Ovary (tissue), 7 donors: ENCODE measurements at regions not wholly inside any gene's neighbourhood (a gene's known extent, or its start where the extent isn't known, plus 50 kb on each side); places are given as distances from the start of the nearest gene placed in this dataset.
"Not testable (repeated sequence)": the region's sequence is repeated elsewhere in the genome, so short reads cannot be mapped to it uniquely, and the experiment has no call there.

ENCODE experiments used
- DNase-seq, 5 donors: peaks; one replicate each; pipeline ENCODE4 v3.0.0-alpha.2; 2019 to 2020
- H3K27ac ChIP-seq, 2 donors: fragments of 200-600 bp; one replicate each; pipeline versions ENCODE4 v1.5.1 to v1.8.0; 2019 to 2022
- H3K27me3 ChIP-seq: fragments of 200-600 bp; one replicate; pipeline ENCODE4 v1.8.0; 2022
- H3K36me3 ChIP-seq: fragments of 200-600 bp; sonication (generic); one replicate; pipeline ENCODE4 v1.5.1; 2019
- H3K4me1 ChIP-seq: one replicate; pipeline ENCODE4 v1.8.1; 2013; ENCODE audit warnings: mild to moderate bottlenecking, moderate library complexity; ENCODE audit not compliant: insufficient read depth
- H3K4me3 ChIP-seq: fragments of 200-600 bp; sonication (generic); one replicate; pipeline ENCODE4 v1.5.1; 2017
- H3K9me3 ChIP-seq, 2 donors: fragments of 200-600 bp in 1 of 2; sonication (generic) in 1 of 2; one replicate each; pipeline versions ENCODE4 v1.5.1 to v1.8.1; 2013 to 2019; ENCODE audit warnings: mild to moderate bottlenecking in 1 of 2, moderate library complexity in 1 of 2
- EP300 ChIP-seq: sonication (generic); formaldehyde crosslinking; IDR thresholded peaks from one replicate; pipeline ENCODE4 v1.6.1; 2017; ENCODE audit warnings: antibody characterized with exemption
- POLR2A ChIP-seq: fragments of 450-650 bp; IDR thresholded peaks from one replicate; pipeline ENCODE4 v1.6.1; 2017; ENCODE audit warnings: antibody characterized with exemption, mild to moderate bottlenecking, moderate library complexity
- WGBS, 3 donors: extraction: QIAGEN DNeasy Blood & Tissue Kit in 1 of 3; methylation state at CpG; one replicate each; pipeline versions ENCODE4 v1.1.5 to v1.1.7; 2013 to 2017; 5-methylcytosine and 5-hydroxymethylcytosine counted together
- intact Hi-C, 4 donors: fragments of 100-400 bp; cut with DNase I; formaldehyde crosslinking; loops; one replicate each; pipeline versions ENCODE4 v1.11.0 to v1.15.1; 2022 to 2023
- TF ChIP-seq, protein P1 (sequence below), 3 donors: fragments of 450-650 bp in 2 of 3; fragments of 200-600 bp in 1 of 3; IDR thresholded peaks; one replicate each; pipeline versions ENCODE4 v1.5.1 to v1.8.0; 2016 to 2022; ENCODE audit warnings: antibody characterized with exemption in 3 of 3, mild to moderate bottlenecking in 1 of 3
- donor health status: DM: no; HTN: no; CAD: no; lungs with moderate emphysema.
- donor health status: DM: no; HTN: no; CAD: no.
- donor health status: Bipolar disorder and iron deficiency.
- donor health status: DM: no; HTN: no; CAD: no.
- donor health status: DM: yes; HTN: yes; CAD: no.

DNA sequence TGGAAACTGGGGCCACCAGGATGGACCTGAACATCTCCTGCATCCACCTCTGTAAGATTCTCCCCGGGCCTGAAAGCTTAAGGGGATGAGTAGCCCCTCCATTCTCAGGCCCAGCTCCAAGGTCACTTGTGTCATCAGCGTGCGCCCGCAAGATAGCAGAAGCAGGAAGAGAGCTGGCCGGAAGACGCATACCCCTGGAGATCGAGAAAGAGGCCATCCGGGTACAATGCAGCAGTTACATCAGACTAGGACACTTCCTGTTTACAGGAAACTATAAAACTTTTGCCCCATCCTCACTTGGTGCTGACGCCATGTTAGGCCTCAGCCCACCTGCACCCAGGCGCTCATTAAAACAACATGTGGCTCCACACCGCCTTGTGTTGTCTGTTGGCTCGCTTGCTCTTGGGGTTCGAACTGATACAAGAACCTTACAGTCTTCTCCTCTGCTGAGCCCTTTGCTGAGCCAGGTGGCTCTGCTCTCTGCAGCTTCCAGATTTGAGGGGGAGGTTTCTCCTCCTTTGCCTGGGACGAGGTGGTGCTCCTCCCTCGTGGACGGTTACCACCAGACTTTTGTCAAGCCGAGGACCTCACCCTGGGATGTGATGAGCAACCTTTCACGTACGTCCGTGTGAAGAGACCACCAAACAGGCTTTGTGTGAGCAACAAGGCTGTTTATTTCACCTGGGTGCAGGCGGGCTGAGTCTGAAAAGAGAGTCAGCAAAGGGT is 277.5 kb upstream of the C1orf174 start:
- Histone ChIP-seq H3K27ac (no peak overlapping the region), H3K9me3 (no peaks in the 10 kb centered on the region), H3K27me3 (no peaks in the 10 kb centered on the region), H3K4me3 (no peak overlapping the region), H3K4me1 (no peaks in the 10 kb centered on the region), H3K36me3 (no peaks in the 10 kb centered on the region)
- intact Hi-C loops, result no loop called here
- WGBS, 3 donors, result 66 to 73% (median 71%) methylated on average over 20 to 21 of the region's 21 CpGs
- DNase-seq, result no peak
- TF ChIP-seq EP300, result no peak
- TF ChIP-seq, protein P1, sequence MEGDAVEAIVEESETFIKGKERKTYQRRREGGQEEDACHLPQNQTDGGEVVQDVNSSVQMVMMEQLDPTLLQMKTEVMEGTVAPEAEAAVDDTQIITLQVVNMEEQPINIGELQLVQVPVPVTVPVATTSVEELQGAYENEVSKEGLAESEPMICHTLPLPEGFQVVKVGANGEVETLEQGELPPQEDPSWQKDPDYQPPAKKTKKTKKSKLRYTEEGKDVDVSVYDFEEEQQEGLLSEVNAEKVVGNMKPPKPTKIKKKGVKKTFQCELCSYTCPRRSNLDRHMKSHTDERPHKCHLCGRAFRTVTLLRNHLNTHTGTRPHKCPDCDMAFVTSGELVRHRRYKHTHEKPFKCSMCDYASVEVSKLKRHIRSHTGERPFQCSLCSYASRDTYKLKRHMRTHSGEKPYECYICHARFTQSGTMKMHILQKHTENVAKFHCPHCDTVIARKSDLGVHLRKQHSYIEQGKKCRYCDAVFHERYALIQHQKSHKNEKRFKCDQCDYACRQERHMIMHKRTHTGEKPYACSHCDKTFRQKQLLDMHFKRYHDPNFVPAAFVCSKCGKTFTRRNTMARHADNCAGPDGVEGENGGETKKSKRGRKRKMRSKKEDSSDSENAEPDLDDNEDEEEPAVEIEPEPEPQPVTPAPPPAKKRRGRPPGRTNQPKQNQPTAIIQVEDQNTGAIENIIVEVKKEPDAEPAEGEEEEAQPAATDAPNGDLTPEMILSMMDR (IDR thresholded peaks at IDR 0.05), result no peak
- no peak for TF ChIP-seq POLR2A

DNA sequence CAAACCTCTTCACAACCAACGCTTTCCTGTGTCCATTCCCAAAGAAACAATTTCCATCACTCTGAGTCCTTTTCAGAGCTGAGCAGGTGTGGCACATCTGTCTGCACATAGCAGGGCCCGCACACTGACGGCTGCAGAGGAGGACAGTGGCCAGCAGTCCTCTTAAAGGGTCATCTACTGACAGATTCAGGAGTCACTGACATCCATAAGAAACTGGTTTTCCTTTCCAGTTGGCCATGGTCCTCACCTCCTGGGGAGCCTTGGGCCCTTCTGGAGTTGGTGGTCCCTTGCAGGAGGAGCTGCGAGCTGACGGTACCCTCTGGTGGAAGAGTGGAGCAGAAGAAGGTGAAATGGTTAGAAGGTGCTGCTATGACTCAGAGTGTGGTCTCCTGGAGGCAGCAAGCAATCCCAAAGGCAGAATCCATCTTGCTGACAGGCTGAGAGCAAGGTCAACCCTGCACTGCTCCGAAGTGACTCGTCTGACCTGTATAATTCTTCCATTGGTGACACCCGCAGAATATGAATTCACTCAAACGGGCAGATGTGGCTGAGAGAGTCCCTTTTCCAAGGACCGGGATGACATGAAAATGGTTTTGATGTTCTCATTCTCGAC is 278.5 kb upstream of the C1orf174 start:
- Histone ChIP-seq H3K9me3 (no peaks in the 10 kb centered on the region), H3K4me1 (no peaks in the 10 kb centered on the region), H3K36me3 (no peaks in the 10 kb centered on the region), H3K27me3 (no peaks in the 10 kb centered on the region), H3K27ac (no peak overlapping the region), H3K4me3 (no peak overlapping the region)
- no peak for DNase-seq
- intact Hi-C loops, result no loop called here
- WGBS, 3 donors, result 62 to 77% (median 68%) methylated on average over 11 of the region's 11 CpGs
- TF ChIP-seq, protein P1 (IDR thresholded peaks at IDR 0.05), result no peak
- TF ChIP-seq POLR2A, result no peak
- no peak for TF ChIP-seq EP300

DNA sequence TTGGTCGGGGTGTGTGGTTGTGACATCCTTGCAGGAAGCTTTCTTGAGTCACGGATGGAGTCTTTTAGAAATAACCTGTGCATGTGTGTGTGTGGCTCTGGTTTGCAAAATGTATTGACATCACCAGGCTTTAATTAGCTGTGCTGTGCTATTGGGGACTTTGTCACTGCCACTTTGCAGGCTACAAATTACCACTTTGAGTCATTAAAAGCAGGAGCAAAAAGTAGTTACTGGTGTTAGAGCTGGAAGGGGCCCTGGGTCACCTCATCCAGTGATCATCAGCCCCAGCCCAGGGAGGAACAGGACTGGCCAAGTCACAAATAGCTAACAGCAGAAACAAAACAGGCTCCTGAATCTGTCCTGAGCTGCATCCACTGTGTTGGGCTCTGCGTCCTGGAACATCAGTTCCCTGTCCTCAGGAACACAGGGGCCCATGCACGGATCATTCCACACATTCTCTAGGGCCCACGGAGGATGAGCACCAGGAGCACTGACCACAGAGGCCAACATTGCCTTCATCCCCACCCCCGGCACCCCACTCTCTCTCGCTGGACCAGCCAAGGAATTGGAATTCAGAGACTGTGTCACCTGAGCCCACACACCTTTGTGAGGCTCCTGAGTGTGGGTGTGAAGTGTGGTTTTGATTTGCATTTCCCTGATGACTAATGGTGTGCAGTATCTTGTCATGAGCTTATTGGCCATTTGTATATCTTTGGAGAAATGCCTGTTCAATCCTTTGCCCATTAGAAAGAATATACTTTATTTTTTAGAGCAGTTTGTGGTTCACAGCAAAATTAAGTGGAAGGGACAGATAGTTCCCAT is 280.1 kb upstream of the C1orf174 start:
- Histone ChIP-seq H3K36me3 (no peaks in the 10 kb centered on the region), H3K4me1 (no peaks in the 10 kb centered on the region), H3K27ac (no peak overlapping the region), H3K27me3 (no peaks in the 10 kb centered on the region), H3K4me3 (no peak overlapping the region), H3K9me3 (no peaks in the 10 kb centered on the region)
- 70 to 83% (median 70%) methylated on average over 7 of the region's 7 CpGs for WGBS, 3 donors
- TF ChIP-seq, protein P1 (IDR thresholded peaks at IDR 0.05), result no peak
- TF ChIP-seq EP300 (no peak), POLR2A (no peak)
- DNase-seq, result no peak
- intact Hi-C loops, result no loop called here

DNA sequence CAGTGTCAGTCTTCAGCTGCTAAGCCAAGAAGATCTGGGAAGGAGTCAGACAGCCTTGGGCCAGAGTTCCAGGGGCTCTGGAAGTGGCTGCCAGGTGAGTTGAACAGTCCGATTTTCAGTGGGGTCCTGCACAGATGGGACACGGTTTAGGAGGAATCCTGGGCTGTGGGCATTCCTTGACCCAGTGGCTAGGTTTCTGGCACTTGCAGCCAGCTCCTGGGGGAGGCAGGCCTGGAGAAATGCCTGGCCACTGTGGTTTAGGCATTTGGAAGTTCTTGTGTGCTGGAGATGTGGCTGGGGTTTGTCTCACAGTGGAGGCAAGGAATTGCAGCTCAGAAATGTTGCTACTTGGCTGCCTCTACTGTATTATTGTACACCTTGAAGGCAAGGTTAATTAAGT is 286.4 kb upstream of the C1orf174 start:
- H3K27ac ChIP-seq, H3K36me3 ChIP-seq, H3K4me1 ChIP-seq, DNase-seq, intact Hi-C loops, H3K4me3 ChIP-seq, H3K9me3 ChIP-seq, H3K27me3 ChIP-seq: not testable (repeated sequence)
- WGBS, 3 donors, result 63 to 79% (median 75%) methylated on average over 2 of the region's 2 CpGs
